HG03378 (cell line): ENCODE measurements at regions not wholly inside any gene's neighbourhood (a gene's known extent, or its start where the extent isn't known, plus 50 kb on each side); places are given as distances from the start of the nearest gene placed in this dataset.
A peak's percentile ranks its signal among the peaks of the same experiment; 100 is the strongest.

Experiments
- ATAC-seq: cut with Tn5 transposase; IDR thresholded peaks from one replicate; pipeline ENCODE4 v1.9.1; 2021; ENCODE audit warnings: mild to moderate bottlenecking, moderate library complexity; ENCODE audit not compliant: unreplicated experiment

DNA sequence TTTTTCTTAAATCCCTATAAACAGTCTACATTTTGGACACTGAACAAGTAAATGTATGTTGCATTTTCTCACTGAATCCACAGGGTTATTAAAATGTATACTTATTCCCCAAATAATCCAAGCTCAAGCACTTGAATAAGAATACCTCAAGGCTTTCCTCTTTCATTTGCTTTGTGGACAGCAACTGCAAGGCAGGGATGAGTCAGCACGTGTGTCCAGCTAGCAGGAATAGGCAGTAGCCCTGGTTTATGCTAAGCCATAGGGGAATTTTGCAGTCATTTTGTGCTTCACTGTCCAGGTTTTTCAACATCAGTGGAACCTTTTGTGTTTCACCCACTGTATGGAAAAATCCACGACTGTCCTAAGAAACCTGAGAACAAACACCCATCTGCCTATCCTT is 96.7 kb upstream of the KCNMB2 start:
- peak; percentile 35 for ATAC-seq

GRCh38 chr3:178440043-178440442 is 96.2 kb upstream of the KCNMB2 start:
- no peak for ATAC-seq

DNA sequence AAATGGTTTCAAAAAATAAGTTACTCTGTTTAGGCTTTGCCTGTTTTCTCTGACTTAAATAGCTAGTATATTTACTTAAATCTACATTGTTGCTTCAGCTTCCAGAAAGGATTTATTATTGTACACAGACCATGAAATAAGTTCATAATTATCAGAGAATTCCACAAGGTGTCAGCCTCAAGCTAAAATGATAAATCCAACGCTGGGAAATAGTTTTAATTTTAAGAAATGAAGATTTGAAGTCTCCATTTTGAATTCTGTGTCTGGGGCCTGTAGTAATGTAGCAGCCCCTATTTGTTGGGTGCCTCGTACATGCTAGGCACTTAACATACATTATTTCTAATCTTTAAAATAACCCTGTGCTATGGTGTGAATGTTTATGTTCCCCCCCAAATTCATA is 92.6 kb upstream of the KCNMB2 start:
- ATAC-seq: no peak

DNA sequence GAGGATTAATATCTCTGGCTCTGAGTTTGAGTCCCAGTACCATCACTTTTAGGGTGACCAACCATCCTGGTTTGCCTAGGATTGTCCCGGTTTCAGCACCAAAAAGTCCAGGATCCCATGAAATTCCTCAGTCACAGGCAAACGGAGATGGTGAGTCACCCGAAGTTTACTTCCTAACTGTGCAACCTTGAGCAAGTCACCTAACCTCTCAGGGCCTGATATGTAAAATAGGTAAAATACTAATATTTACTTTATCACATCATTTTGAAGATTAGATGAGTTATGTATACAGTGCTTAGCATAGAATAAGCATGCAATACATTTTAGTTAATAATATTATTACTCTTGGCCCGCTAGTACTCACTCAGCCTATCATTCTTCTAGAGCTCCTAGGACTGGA is 91.1 kb upstream of the KCNMB2 start:
- no peak for ATAC-seq

GRCh38 chr3:178446059-178446458 is 90.2 kb upstream of the KCNMB2 start:
- ATAC-seq: no peak

DNA sequence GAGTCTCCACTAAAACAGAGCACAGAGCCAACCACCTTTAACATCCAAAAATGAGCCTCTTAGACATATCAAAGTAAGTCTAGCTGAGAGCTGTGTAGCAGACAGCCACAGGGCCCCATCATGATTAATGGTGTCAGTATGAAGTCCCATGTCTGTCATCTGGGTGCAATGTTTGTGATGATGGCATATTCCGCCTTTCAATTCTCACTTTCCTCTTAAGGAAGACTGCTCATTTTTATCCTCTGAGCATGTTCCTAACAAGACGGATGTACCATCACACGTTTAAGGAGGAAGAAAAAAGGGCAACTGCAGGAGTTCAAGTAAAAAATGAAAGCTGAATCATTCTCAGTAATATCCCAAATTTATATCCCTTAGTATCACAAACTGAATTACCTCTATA is 85.8 kb upstream of the KCNMB2 start:
- no peak for ATAC-seq

- ATAC-seq: no peak
Observed at GRCh38 chr3:178451799-178452198, 84.4 kb upstream of the KCNMB2 start.

GRCh38 chr3:178454726-178455125 is 81.5 kb upstream of the KCNMB2 start:
- ATAC-seq: no peak

GRCh38 chr3:178455226-178455625 is 81.0 kb upstream of the KCNMB2 start:
- no peak for ATAC-seq

DNA sequence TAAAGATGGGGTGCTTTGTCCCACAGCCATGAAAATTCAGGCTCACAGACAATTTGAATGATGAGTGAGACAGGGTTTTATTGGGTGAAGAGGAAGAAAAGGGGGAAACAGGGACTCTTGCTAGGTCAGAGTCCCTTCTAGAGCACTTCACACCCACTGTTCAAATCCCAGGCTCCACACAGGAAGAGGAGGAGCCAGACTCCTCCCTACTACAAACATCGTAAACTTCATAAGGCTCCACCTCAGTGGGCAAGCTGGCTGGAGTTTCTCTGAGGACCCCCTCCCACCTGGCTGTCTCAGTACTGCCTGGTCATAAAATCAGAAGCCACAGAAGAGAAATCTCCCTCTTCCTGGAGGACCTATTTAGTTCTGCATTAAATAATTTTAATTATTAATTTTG is 80.3 kb upstream of the KCNMB2 start:
- ATAC-seq: no peak

DNA sequence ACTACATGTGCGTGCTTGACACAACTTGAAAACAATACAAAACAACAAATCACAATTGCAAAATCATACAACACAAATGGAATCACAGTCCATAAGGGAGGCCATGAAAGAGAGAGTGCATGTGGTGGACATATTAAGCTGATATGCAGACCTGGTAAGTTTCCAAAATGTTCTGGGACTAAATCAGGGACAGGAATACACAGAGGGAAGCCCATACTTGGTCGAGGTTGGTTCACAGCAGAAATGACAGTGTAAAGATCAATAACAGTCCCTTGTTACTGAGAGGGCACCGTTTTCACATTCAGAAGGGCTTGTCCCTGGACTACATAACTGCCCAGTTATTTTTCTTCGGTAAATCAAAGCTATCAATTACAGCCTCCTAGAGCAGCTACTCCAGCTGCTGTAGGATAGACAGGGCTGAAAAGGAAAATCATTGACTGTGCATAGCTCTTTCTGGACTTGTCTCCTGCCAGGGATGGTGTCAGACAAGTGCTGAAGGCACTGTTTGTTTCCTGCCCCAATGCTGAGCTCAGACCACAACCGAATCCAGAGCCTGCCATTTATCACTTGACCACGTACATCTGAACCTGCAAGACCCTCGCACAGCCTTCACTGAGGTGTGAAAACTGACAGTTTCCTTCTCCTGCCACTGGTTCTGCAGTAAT is 79.5 kb upstream of the KCNMB2 start:
- ATAC-seq: no peak

DNA sequence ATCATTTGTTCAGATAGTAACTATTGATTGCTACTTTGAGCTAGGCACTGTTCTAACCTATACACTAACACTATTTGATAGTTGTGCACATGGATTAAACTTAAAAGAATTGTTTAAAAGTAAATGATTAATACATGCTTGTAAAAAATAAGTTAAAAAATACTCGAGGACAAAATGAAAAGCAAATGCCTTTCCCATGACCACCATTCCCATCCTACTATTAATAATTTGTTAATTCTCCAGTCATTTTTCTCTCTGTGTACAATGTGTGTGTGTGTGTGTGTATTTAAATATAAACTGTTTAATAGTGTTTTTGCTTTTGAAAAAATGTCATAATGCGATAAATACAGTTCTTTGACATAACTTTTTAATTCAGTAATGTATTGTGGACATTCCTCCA is 78.7 kb upstream of the KCNMB2 start:
- ATAC-seq: no peak

- ATAC-seq: no peak
Observed at GRCh38 chr3:178458313-178459037, 77.8 kb upstream of the KCNMB2 start.

- no peak for ATAC-seq
Observed at GRCh38 chr3:178459038-178459410, 77.2 kb upstream of the KCNMB2 start.

- peak; percentile 70 for ATAC-seq
Observed at GRCh38 chr3:178465260-178466180, 70.7 kb upstream of the KCNMB2 start.

- ATAC-seq: no peak
Observed at GRCh38 chr3:178472941-178473340, 63.3 kb upstream of the KCNMB2 start.

- ATAC-seq: no peak
Observed at GRCh38 chr3:178474526-178474925, 61.7 kb upstream of the KCNMB2 start.

- ATAC-seq: no peak
Observed at GRCh38 chr3:178475062-178475461, 61.2 kb upstream of the KCNMB2 start.

DNA sequence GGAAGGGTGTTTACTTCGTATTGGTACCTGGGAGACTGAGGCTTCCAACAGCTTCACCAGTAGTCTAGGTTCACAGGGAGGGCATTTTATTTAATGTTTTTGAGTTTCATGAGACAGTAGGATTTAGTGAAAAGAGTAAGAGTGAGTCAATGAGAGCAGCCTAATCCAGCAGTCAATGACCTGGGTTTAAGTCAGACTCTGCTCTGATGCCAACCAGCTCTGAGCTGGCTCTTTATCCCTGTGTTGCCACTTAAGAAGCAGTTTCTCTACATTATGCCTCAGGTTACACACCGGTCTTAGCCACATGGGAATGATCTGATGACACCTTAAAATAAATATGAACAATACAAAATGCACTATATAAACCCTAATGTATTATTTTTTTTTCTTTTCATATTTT is 59.4 kb upstream of the KCNMB2 start:
- ATAC-seq: no peak

GRCh38 chr3:178479446-178479845 is 56.8 kb upstream of the KCNMB2 start:
- ATAC-seq: no peak

DNA sequence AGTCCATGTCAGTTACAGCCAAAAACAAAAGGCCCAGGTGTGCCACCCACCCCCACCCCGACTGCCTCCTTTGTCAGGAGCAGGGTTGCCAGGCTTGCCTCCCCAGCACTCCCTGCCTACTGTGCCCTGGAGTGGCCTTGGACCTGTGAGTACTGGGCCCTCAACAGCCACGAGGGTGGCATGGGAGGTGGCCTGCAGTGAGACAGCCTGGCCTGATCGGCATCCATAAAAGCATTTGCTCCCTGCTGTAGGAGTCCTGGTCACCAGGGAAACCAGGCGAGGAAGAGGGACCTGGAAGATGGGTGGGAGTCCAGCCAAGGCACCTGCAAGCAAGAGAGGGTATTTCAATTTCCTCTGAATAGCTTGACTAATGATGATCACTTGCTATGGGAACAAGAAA is 56.4 kb upstream of the KCNMB2 start:
- ATAC-seq: no peak

- peak; percentile 9 for ATAC-seq
Observed at GRCh38 chr3:178480274-178480673, 56.0 kb upstream of the KCNMB2 start.
